ENCODE measurements at regions not wholly inside any gene's neighbourhood (a gene's known extent, or its start where the extent isn't known, plus 50 kb on each side); places are given as distances from the start of the nearest gene placed in this dataset.

DNA sequence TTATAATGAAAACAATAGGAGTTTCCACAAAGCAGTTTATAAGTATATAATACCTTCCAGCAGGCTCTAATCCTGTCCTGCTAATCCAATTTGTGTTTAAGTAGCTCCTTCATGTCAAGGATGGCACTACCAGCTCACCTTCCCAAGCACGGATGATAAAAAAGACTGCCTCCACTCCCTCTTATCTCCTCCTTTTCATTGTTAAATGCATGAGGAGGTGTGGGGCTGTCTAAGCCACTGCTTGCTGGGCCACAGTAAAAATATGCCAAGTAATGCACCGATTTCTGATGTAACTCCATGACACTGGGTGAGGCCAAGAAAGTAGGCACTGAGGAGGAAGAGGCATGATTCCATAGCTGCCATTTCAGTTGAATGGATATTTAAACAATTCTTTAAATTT is 193.1 kb downstream of the ZIC5 start:
- peaks cover 4% of the 10 kb centered on the region; the same call in 1 of the 2 replicates for H3K4me1 Mint-ChIP-seq
- H3K27me3 Mint-ChIP-seq (ENCODE audit: low read depth) = no peaks in the 10 kb centered on the region
- TF ChIP-seq KAT7 (CRISPR knock-in tag; IDR thresholded peaks at IDR 0.05; ENCODE audit: borderline replicate concordance) = no peak
- TF ChIP-seq, protein P1, sequence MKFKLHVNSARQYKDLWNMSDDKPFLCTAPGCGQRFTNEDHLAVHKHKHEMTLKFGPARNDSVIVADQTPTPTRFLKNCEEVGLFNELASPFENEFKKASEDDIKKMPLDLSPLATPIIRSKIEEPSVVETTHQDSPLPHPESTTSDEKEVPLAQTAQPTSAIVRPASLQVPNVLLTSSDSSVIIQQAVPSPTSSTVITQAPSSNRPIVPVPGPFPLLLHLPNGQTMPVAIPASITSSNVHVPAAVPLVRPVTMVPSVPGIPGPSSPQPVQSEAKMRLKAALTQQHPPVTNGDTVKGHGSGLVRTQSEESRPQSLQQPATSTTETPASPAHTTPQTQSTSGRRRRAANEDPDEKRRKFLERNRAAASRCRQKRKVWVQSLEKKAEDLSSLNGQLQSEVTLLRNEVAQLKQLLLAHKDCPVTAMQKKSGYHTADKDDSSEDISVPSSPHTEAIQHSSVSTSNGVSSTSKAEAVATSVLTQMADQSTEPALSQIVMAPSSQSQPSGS (CRISPR knock-in tag; IDR thresholded peaks at IDR 0.05; ENCODE audit: borderline replicate concordance, low read depth) = no peak
- TF ChIP-seq ZNF121 (CRISPR knock-in tag; IDR thresholded peaks at IDR 0.05) = no peak
- no peak for TF ChIP-seq GRHL2 (CRISPR knock-in tag; IDR thresholded peaks at IDR 0.05; ENCODE audit: insufficient replicate concordance, severe bottlenecking)
- TF ChIP-seq, protein P2, sequence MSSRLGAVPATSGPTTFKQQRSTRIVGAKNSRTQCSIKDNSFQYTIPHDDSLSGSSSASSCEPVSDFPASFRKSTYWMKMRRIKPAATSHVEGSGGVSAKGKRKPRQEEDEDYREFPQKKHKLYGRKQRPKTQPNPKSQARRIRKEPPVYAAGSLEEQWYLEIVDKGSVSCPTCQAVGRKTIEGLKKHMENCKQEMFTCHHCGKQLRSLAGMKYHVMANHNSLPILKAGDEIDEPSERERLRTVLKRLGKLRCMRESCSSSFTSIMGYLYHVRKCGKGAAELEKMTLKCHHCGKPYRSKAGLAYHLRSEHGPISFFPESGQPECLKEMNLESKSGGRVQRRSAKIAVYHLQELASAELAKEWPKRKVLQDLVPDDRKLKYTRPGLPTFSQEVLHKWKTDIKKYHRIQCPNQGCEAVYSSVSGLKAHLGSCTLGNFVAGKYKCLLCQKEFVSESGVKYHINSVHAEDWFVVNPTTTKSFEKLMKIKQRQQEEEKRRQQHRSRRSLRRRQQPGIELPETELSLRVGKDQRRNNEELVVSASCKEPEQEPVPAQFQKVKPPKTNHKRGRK (CRISPR knock-in tag; IDR thresholded peaks at IDR 0.05; ENCODE audit: borderline replicate concordance) = no peak
- TF ChIP-seq, protein P3, sequence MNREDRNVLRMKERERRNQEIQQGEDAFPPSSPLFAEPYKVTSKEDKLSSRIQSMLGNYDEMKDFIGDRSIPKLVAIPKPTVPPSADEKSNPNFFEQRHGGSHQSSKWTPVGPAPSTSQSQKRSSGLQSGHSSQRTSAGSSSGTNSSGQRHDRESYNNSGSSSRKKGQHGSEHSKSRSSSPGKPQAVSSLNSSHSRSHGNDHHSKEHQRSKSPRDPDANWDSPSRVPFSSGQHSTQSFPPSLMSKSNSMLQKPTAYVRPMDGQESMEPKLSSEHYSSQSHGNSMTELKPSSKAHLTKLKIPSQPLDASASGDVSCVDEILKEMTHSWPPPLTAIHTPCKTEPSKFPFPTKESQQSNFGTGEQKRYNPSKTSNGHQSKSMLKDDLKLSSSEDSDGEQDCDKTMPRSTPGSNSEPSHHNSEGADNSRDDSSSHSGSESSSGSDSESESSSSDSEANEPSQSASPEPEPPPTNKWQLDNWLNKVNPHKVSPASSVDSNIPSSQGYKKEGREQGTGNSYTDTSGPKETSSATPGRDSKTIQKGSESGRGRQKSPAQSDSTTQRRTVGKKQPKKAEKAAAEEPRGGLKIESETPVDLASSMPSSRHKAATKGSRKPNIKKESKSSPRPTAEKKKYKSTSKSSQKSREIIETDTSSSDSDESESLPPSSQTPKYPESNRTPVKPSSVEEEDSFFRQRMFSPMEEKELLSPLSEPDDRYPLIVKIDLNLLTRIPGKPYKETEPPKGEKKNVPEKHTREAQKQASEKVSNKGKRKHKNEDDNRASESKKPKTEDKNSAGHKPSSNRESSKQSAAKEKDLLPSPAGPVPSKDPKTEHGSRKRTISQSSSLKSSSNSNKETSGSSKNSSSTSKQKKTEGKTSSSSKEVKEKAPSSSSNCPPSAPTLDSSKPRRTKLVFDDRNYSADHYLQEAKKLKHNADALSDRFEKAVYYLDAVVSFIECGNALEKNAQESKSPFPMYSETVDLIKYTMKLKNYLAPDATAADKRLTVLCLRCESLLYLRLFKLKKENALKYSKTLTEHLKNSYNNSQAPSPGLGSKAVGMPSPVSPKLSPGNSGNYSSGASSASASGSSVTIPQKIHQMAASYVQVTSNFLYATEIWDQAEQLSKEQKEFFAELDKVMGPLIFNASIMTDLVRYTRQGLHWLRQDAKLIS (CRISPR knock-in tag; IDR thresholded peaks at IDR 0.05; ENCODE audit: borderline replicate concordance) = no peak
- TF ChIP-seq NFE2L1 (CRISPR knock-in tag; IDR thresholded peaks at IDR 0.05) = no peak
- TF ChIP-seq, protein P4, sequence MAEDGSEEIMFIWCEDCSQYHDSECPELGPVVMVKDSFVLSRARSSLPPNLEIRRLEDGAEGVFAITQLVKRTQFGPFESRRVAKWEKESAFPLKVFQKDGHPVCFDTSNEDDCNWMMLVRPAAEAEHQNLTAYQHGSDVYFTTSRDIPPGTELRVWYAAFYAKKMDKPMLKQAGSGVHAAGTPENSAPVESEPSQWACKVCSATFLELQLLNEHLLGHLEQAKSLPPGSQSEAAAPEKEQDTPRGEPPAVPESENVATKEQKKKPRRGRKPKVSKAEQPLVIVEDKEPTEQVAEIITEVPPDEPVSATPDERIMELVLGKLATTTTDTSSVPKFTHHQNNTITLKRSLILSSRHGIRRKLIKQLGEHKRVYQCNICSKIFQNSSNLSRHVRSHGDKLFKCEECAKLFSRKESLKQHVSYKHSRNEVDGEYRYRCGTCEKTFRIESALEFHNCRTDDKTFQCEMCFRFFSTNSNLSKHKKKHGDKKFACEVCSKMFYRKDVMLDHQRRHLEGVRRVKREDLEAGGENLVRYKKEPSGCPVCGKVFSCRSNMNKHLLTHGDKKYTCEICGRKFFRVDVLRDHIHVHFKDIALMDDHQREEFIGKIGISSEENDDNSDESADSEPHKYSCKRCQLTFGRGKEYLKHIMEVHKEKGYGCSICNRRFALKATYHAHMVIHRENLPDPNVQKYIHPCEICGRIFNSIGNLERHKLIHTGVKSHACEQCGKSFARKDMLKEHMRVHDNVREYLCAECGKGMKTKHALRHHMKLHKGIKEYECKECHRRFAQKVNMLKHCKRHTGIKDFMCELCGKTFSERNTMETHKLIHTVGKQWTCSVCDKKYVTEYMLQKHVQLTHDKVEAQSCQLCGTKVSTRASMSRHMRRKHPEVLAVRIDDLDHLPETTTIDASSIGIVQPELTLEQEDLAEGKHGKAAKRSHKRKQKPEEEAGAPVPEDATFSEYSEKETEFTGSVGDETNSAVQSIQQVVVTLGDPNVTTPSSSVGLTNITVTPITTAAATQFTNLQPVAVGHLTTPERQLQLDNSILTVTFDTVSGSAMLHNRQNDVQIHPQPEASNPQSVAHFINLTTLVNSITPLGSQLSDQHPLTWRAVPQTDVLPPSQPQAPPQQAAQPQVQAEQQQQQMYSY (CRISPR knock-in tag; IDR thresholded peaks at IDR 0.05) = no peak
- no peak for TF ChIP-seq CBFB (CRISPR knock-in tag; IDR thresholded peaks at IDR 0.05; ENCODE audit: low read depth)
- TF ChIP-seq, protein P5, sequence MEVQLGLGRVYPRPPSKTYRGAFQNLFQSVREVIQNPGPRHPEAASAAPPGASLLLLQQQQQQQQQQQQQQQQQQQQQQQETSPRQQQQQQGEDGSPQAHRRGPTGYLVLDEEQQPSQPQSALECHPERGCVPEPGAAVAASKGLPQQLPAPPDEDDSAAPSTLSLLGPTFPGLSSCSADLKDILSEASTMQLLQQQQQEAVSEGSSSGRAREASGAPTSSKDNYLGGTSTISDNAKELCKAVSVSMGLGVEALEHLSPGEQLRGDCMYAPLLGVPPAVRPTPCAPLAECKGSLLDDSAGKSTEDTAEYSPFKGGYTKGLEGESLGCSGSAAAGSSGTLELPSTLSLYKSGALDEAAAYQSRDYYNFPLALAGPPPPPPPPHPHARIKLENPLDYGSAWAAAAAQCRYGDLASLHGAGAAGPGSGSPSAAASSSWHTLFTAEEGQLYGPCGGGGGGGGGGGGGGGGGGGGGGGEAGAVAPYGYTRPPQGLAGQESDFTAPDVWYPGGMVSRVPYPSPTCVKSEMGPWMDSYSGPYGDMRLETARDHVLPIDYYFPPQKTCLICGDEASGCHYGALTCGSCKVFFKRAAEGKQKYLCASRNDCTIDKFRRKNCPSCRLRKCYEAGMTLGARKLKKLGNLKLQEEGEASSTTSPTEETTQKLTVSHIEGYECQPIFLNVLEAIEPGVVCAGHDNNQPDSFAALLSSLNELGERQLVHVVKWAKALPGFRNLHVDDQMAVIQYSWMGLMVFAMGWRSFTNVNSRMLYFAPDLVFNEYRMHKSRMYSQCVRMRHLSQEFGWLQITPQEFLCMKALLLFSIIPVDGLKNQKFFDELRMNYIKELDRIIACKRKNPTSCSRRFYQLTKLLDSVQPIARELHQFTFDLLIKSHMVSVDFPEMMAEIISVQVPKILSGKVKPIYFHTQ (CRISPR knock-in tag; IDR thresholded peaks at IDR 0.05) = no peak
- no peak for TF ChIP-seq SOX15 (CRISPR knock-in tag; IDR thresholded peaks at IDR 0.05)
- TF ChIP-seq ZNF263 (CRISPR knock-in tag; IDR thresholded peaks at IDR 0.05; ENCODE audit: low read depth) = no peak
- no peak for TF ChIP-seq FOXP1 (CRISPR knock-in tag; IDR thresholded peaks at IDR 0.05; ENCODE audit: borderline replicate concordance)
- no peak for TF ChIP-seq ELF4 (CRISPR knock-in tag; IDR thresholded peaks at IDR 0.05; ENCODE audit: low read depth)
- TF ChIP-seq, protein P6, sequence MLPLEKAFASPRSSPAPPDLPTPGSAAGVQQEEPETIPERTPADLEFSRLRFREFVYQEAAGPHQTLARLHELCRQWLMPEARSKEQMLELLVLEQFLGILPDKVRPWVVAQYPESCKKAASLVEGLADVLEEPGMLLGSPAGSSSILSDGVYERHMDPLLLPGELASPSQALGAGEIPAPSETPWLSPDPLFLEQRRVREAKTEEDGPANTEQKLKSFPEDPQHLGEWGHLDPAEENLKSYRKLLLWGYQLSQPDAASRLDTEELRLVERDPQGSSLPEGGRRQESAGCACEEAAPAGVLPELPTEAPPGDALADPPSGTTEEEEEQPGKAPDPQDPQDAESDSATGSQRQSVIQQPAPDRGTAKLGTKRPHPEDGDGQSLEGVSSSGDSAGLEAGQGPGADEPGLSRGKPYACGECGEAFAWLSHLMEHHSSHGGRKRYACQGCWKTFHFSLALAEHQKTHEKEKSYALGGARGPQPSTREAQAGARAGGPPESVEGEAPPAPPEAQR (CRISPR knock-in tag; IDR thresholded peaks at IDR 0.05) = no peak
- TF ChIP-seq NR1H2 (CRISPR knock-in tag; IDR thresholded peaks at IDR 0.05) = no peak
- TF ChIP-seq NR3C1 (CRISPR knock-in tag; conservative IDR thresholded peaks at IDR 0.05; ENCODE audit: low read depth) = no peak
- H3K9me3 Mint-ChIP-seq = peaks cover 5% of the 10 kb centered on the region
- ATAC-seq = no peak
- no peak overlapping the region for H3K27ac Mint-ChIP-seq
- H3K36me3 Mint-ChIP-seq = peaks cover 10% of the 10 kb centered on the region
- POLR2A ChIA-PET = no interaction called here
- DNase-seq (ENCODE audit: low spot score) = no peak
- CTCF ChIA-PET = interaction anchor here (0.5 to 1.4 kb wide), 3 partner anchors 12 to 76 kb away, joined by 3 read pairs; no protein-coding TSS in a partner anchor
- no peak overlapping the region for H3K4me3 Mint-ChIP-seq
